ENCODE measurements at regions not wholly inside any gene's neighbourhood (a gene's known extent, or its start where the extent isn't known, plus 50 kb on each side); places are given as distances from the start of the nearest gene placed in this dataset.

DNA sequence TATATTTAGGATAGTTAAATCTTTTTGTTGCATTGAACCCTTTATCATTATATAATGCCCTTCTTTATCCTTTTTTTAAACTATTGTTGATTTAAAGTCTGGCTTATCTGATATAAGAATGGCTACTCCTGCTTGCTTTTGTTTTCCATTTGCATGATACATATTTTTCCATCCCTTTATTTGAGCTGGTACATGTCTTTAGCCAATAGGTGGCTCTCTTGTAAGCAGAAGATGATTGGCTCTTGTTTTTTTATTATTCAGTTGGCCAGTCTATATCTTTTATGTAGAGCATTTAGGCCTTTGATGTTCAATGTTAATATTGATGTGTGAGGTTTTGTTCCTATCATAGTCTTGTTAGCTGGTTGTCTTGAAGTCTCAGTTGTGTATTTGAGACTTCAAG is 99.5 kb upstream of the MCTP2 start:
- no peak overlapping the region for H3K27ac ChIP-seq (ENCODE audit: low read length)
- TF ChIP-seq, protein P1, sequence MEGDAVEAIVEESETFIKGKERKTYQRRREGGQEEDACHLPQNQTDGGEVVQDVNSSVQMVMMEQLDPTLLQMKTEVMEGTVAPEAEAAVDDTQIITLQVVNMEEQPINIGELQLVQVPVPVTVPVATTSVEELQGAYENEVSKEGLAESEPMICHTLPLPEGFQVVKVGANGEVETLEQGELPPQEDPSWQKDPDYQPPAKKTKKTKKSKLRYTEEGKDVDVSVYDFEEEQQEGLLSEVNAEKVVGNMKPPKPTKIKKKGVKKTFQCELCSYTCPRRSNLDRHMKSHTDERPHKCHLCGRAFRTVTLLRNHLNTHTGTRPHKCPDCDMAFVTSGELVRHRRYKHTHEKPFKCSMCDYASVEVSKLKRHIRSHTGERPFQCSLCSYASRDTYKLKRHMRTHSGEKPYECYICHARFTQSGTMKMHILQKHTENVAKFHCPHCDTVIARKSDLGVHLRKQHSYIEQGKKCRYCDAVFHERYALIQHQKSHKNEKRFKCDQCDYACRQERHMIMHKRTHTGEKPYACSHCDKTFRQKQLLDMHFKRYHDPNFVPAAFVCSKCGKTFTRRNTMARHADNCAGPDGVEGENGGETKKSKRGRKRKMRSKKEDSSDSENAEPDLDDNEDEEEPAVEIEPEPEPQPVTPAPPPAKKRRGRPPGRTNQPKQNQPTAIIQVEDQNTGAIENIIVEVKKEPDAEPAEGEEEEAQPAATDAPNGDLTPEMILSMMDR (IDR thresholded peaks at IDR 0.05; ENCODE audit: borderline replicate concordance, extremely low read depth, low read length, poor library complexity, severe bottlenecking): no peak
- TF ChIP-seq EZH2 (IDR thresholded peaks at IDR 0.05; ENCODE audit: borderline replicate concordance, low read depth, low read length, severe bottlenecking): no peak
- no peaks in the 10 kb centered on the region for H4K20me1 ChIP-seq (ENCODE audit: insufficient read depth, low read length)
- no peaks in the 10 kb centered on the region for H3K27me3 ChIP-seq (ENCODE audit: insufficient read depth, low read length, poor library complexity)
- H3K4me2 ChIP-seq (ENCODE audit: insufficient read depth, low read length): no peak overlapping the region
- no peak overlapping the region for H3K4me3 ChIP-seq (ENCODE audit: low read depth in 1 of 2, low read length in 2 of 2)
- peaks cover 2% of the 10 kb centered on the region for H3K9me3 ChIP-seq (ENCODE audit: insufficient read depth, low read length, severe bottlenecking)
- no peak overlapping the region for H3K9ac ChIP-seq (ENCODE audit: low read depth, low read length)
- H3K79me2 ChIP-seq (ENCODE audit: insufficient read depth, low read length): no peaks in the 10 kb centered on the region
- ATAC-seq (ENCODE audit: insufficient read depth, low read depth) (no peak), DNase-seq (no peak)
- no peaks in the 10 kb centered on the region for H3K36me3 ChIP-seq (ENCODE audit: insufficient read depth, low read length)
- H2AFZ ChIP-seq (ENCODE audit: low read depth, low read length): no peak overlapping the region
- no peaks in the 10 kb centered on the region for H3K4me1 ChIP-seq (ENCODE audit: insufficient read depth, low read length)

DNA sequence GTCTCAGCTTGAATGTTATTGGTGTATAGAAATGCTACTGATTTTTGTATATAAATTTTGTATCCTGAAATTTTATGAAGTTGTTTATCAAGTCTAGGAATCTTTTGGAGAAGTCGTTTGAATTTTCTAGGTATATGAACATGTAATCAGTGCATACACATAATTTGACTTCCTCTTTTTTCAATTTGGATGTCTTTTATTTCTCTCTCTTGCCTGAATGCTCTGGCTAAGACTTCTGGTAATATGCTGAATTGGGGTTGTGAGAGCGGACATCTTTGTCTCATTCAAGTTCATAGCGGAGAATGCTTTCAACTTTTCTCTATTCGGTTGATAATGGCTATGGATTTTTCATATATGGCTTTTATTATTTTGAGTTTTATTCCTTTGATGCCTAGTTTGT is 100.9 kb upstream of the MCTP2 start:
- ATAC-seq (ENCODE audit: insufficient read depth, low read depth): no peak
- Histone ChIP-seq H3K4me2 (ENCODE audit: insufficient read depth, low read length) (no peak overlapping the region), H3K4me3 (ENCODE audit: low read depth in 1 of 2, low read length in 2 of 2) (no peak overlapping the region), H3K27me3 (ENCODE audit: insufficient read depth, low read length, poor library complexity) (no peaks in the 10 kb centered on the region), H3K9ac (ENCODE audit: low read depth, low read length) (no peak overlapping the region), H3K4me1 (ENCODE audit: insufficient read depth, low read length) (0 out of 2 replicates have a peak, but pooled peaks cover under 1% of the 10 kb centered on the region), H3K27ac (ENCODE audit: low read length) (no peak overlapping the region), H3K36me3 (ENCODE audit: insufficient read depth, low read length) (no peaks in the 10 kb centered on the region), H2AFZ (ENCODE audit: low read depth, low read length) (no peak overlapping the region), H4K20me1 (ENCODE audit: insufficient read depth, low read length) (no peaks in the 10 kb centered on the region), H3K9me3 (ENCODE audit: insufficient read depth, low read length, severe bottlenecking) (peaks cover 2% of the 10 kb centered on the region), H3K79me2 (ENCODE audit: insufficient read depth, low read length) (no peaks in the 10 kb centered on the region)
- TF ChIP-seq, protein P1 (IDR thresholded peaks at IDR 0.05; ENCODE audit: borderline replicate concordance, extremely low read depth, low read length, poor library complexity, severe bottlenecking): no peak
- no peak for TF ChIP-seq EZH2 (IDR thresholded peaks at IDR 0.05; ENCODE audit: borderline replicate concordance, low read depth, low read length, severe bottlenecking)
- no peak for DNase-seq

DNA sequence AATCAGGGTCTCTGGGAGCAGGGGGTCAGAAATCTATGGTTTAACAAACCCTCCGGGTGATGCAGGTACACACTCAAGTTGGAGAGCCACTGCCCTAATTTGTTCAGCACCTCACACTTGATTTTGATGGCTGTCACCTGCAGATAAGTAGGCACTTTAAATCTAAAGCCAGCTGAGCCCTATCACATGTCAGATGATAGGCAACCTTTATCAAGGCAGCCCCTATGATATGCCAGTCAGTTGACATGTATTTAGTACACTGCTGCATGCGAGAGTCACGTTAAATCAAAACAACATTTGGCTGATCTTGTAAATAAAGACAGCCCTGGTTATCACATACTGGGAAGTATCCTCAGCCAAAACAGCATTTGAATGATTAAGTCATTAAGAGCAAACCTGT is 104.4 kb upstream of the MCTP2 start:
- Histone ChIP-seq H3K36me3 (ENCODE audit: insufficient read depth, low read length) (no peaks in the 10 kb centered on the region), H3K4me3 (ENCODE audit: low read depth in 1 of 2, low read length in 2 of 2) (no peak overlapping the region), H3K9me3 (ENCODE audit: insufficient read depth, low read length, severe bottlenecking) (no peaks in the 10 kb centered on the region), H3K79me2 (ENCODE audit: insufficient read depth, low read length) (no peaks in the 10 kb centered on the region), H3K4me2 (ENCODE audit: insufficient read depth, low read length) (no peak overlapping the region), H3K9ac (ENCODE audit: low read depth, low read length) (no peak overlapping the region), H3K27ac (ENCODE audit: low read length) (no peak overlapping the region), H2AFZ (ENCODE audit: low read depth, low read length) (no peak overlapping the region), H3K4me1 (ENCODE audit: insufficient read depth, low read length) (peaks cover 10% of the 10 kb centered on the region), H4K20me1 (ENCODE audit: insufficient read depth, low read length) (no peaks in the 10 kb centered on the region), H3K27me3 (ENCODE audit: insufficient read depth, low read length, poor library complexity) (no peaks in the 10 kb centered on the region)
- TF ChIP-seq, protein P1 (IDR thresholded peaks at IDR 0.05; ENCODE audit: borderline replicate concordance, extremely low read depth, low read length, poor library complexity, severe bottlenecking): no peak
- TF ChIP-seq EZH2 (IDR thresholded peaks at IDR 0.05; ENCODE audit: borderline replicate concordance, low read depth, low read length, severe bottlenecking): no peak
- ATAC-seq (ENCODE audit: insufficient read depth, low read depth) (no peak), DNase-seq (no peak)

DNA sequence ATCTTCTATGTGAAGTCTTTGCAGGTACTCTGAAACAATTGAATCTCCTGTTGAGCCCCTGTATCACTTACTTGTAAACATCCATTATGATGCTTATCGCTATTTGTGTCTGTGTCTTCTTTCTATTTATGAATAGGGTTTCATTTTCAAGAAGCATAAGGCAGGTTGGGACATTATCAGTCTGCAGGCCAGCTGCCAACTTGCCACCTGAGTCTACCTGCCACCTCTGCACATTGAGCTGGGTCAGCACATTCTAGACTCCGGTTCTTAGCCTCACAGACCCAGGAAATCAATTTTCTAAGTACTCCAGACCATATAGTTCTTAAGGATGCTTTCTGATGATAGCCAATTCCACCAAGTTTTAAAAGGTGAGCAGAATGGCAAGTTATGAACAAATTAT is 105.7 kb upstream of the MCTP2 start:
- Histone ChIP-seq H4K20me1 (ENCODE audit: insufficient read depth, low read length) (no peaks in the 10 kb centered on the region), H3K27me3 (ENCODE audit: insufficient read depth, low read length, poor library complexity) (no peaks in the 10 kb centered on the region), H3K9ac (ENCODE audit: low read depth, low read length) (no peak overlapping the region), H3K4me3 (ENCODE audit: low read depth in 1 of 2, low read length in 2 of 2) (no peak overlapping the region), H3K27ac (ENCODE audit: low read length) (no peak overlapping the region), H3K4me2 (ENCODE audit: insufficient read depth, low read length) (no peak overlapping the region), H3K4me1 (ENCODE audit: insufficient read depth, low read length) (peaks cover 10% of the 10 kb centered on the region), H2AFZ (ENCODE audit: low read depth, low read length) (no peak overlapping the region), H3K9me3 (ENCODE audit: insufficient read depth, low read length, severe bottlenecking) (no peaks in the 10 kb centered on the region), H3K79me2 (ENCODE audit: insufficient read depth, low read length) (no peaks in the 10 kb centered on the region), H3K36me3 (ENCODE audit: insufficient read depth, low read length) (no peaks in the 10 kb centered on the region)
- DNase-seq: no peak
- TF ChIP-seq, protein P1 (IDR thresholded peaks at IDR 0.05; ENCODE audit: borderline replicate concordance, extremely low read depth, low read length, poor library complexity, severe bottlenecking): no peak
- no peak for TF ChIP-seq EZH2 (IDR thresholded peaks at IDR 0.05; ENCODE audit: borderline replicate concordance, low read depth, low read length, severe bottlenecking)
- ATAC-seq (ENCODE audit: insufficient read depth, low read depth): no peak
